Inferior parietal cortex (tissue), 1 donor: ENCODE measurements at regions not wholly inside any gene's neighbourhood (a gene's known extent, or its start where the extent isn't known, plus 50 kb on each side); places are given as distances from the start of the nearest gene placed in this dataset.

Experiments
- DNase-seq: peaks from one replicate; pipeline ENCODE4 v3.0.0-alpha.2; 2016; ENCODE audit errors: extremely low spot score

GRCh38 chr5:82702046-82702445 is 375.1 kb downstream of the TMEM167A start:
- no peak for DNase-seq

GRCh38 chr5:82699737-82700136 is 377.5 kb downstream of the TMEM167A start:
- DNase-seq: no peak

GRCh38 chr5:82698026-82698425 is 379.2 kb downstream of the TMEM167A start:
- no peak for DNase-seq

GRCh38 chr5:82694711-82695285 is 382.4 kb downstream of the TMEM167A start:
- no peak for DNase-seq

GRCh38 chr5:82692826-82693225 is 384.4 kb downstream of the TMEM167A start:
- no peak for DNase-seq

- DNase-seq: no peak
These were observed 392.5 kb downstream of the TMEM167A start for GRCh38 chr5:82684659-82685058.

- DNase-seq: no peak
These were observed 393.0 kb downstream of the TMEM167A start for GRCh38 chr5:82684165-82684564.

GRCh38 chr5:82679660-82680059 is 397.5 kb downstream of the TMEM167A start:
- no peak for DNase-seq

GRCh38 chr5:82676661-82677060 is 398.5 kb upstream of the RPS23 start:
- no peak for DNase-seq

- no peak for DNase-seq
These were observed 396.5 kb upstream of the RPS23 start for GRCh38 chr5:82674671-82675070.

GRCh38 chr5:82673057-82673809 is 395.1 kb upstream of the RPS23 start:
- DNase-seq: no peak

- DNase-seq: no peak
These were observed 392.5 kb upstream of the RPS23 start for GRCh38 chr5:82670692-82671091.

GRCh38 chr5:82669720-82670119 is 391.6 kb upstream of the RPS23 start:
- DNase-seq: no peak

- DNase-seq: no peak
These were observed 388.2 kb upstream of the RPS23 start for GRCh38 chr5:82666312-82666711.

- no peak for DNase-seq
These were observed 386.6 kb upstream of the RPS23 start for GRCh38 chr5:82664732-82665131.

GRCh38 chr5:82663225-82663624 is 385.1 kb upstream of the RPS23 start:
- DNase-seq: no peak

GRCh38 chr5:82662340-82662739 is 384.2 kb upstream of the RPS23 start:
- DNase-seq: no peak

GRCh38 chr5:82661933-82662332 is 383.8 kb upstream of the RPS23 start:
- DNase-seq: no peak

GRCh38 chr5:82661462-82661861 is 383.3 kb upstream of the RPS23 start:
- no peak for DNase-seq

- no peak for DNase-seq
These were observed 381.0 kb upstream of the RPS23 start for GRCh38 chr5:82659115-82659514.

GRCh38 chr5:82657033-82657699 is 379.0 kb upstream of the RPS23 start:
- DNase-seq: no peak

GRCh38 chr5:82656341-82656761 is 378.2 kb upstream of the RPS23 start:
- DNase-seq: no peak

- DNase-seq: no peak
These were observed 376.9 kb upstream of the RPS23 start for GRCh38 chr5:82655078-82655477.
